ENCODE measurements at regions not wholly inside any gene's neighbourhood (a gene's known extent, or its start where the extent isn't known, plus 50 kb on each side); places are given as distances from the start of the nearest gene placed in this dataset.
"Not testable (repeated sequence)": the region's sequence is repeated elsewhere in the genome, so short reads cannot be mapped to it uniquely, and the experiment has no call there.

GRCh38 chr15:69660658-69661405 is 208.2 kb downstream of the RPLP1 start:
- DNase-seq, result no peak

- no peak for DNase-seq
Measured at GRCh38 chr15:69661446-69661845, 208.8 kb downstream of the RPLP1 start.

- DNase-seq, result no peak
Measured at GRCh38 chr15:69661871-69662644, 209.4 kb downstream of the RPLP1 start.

- no peak for DNase-seq
Measured at GRCh38 chr15:69662645-69663000, 210.0 kb downstream of the RPLP1 start.

- no peak for DNase-seq
Measured at GRCh38 chr15:69663441-69663840, 210.8 kb downstream of the RPLP1 start.

GRCh38 chr15:69663982-69664381 is 211.4 kb downstream of the RPLP1 start:
- no peak for DNase-seq

- no peak for DNase-seq
Measured at GRCh38 chr15:69664572-69665571, 212.3 kb downstream of the RPLP1 start.

GRCh38 chr15:69665641-69666111 is 213.1 kb downstream of the RPLP1 start:
- no peak for DNase-seq

GRCh38 chr15:69666441-69666882 is 213.8 kb downstream of the RPLP1 start:
- no peak for DNase-seq

GRCh38 chr15:69666921-69667811 is 214.5 kb downstream of the RPLP1 start:
- DNase-seq, result no peak

- DNase-seq, result no peak
Measured at GRCh38 chr15:69668039-69668705, 215.6 kb downstream of the RPLP1 start.

- DNase-seq, result no peak
Measured at GRCh38 chr15:69668963-69669362, 216.3 kb downstream of the RPLP1 start.

GRCh38 chr15:69669446-69669845 is 216.8 kb downstream of the RPLP1 start:
- DNase-seq, result no peak

GRCh38 chr15:69673291-69673881 is 220.8 kb downstream of the RPLP1 start:
- no peak for DNase-seq

- DNase-seq, result no peak
Measured at GRCh38 chr15:69675731-69676130, 223.1 kb downstream of the RPLP1 start.

- no peak for DNase-seq
Measured at GRCh38 chr15:69677403-69677802, 224.8 kb downstream of the RPLP1 start.

GRCh38 chr15:69679623-69680228 is 227.1 kb downstream of the RPLP1 start:
- DNase-seq, result no peak

GRCh38 chr15:69684823-69685222 is 232.2 kb downstream of the RPLP1 start:
- not testable (repeated sequence) for DNase-seq

GRCh38 chr15:69685512-69686452 is 233.2 kb downstream of the RPLP1 start:
- no peak for DNase-seq

All from amniotic stem cell (primary cell).